Nucleus accumbens (tissue), 56 donors: ENCODE measurements at regions not wholly inside any gene's neighbourhood (a gene's known extent, or its start where the extent isn't known, plus 50 kb on each side); places are given as distances from the start of the nearest gene placed in this dataset.

Experiments used
- DNase-seq, 56 donors: peaks; one replicate each; lab custom pipeline; 2025; lab: John Stamatoyannopoulos, UW

DNA sequence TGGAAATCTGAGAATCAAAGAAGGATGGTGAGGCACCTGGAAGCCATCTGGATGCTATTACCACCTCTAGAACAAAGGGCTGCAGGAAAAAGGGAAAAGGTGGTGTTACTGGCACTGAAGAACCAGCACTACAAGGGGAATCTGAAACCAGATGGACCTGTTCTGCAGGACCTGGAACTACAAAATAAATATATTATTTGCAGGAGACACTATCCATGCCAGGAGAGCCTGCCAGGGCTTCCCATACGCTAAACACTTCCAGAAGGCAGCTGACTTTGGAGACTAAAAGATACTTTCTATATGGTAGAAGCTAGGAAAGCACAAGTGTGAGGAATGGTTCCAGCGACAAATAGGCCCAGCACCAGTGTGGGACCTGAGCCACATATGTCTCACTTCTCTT is 83.4 kb upstream of the POU1F1 start:
- no peak for DNase-seq

DNA sequence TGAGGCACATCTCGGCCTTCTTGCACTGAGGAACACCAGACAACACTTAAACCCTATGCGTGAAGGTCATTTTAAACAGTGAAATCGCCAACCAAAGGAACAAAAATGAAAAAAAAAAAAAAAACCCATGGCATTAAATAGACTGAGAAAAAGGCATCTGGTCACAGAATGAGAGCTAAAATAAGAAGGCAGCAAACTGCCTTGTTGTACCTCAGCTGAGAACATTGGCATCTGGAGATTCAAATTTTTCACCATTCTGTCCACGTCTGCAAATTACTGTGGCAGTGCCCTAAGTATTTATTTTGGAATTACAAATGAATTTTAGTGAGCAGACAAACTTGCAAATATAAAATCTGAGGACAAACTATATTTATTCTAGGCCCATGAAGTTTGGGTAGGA is 82.6 kb upstream of the POU1F1 start:
- no peak for DNase-seq

DNA sequence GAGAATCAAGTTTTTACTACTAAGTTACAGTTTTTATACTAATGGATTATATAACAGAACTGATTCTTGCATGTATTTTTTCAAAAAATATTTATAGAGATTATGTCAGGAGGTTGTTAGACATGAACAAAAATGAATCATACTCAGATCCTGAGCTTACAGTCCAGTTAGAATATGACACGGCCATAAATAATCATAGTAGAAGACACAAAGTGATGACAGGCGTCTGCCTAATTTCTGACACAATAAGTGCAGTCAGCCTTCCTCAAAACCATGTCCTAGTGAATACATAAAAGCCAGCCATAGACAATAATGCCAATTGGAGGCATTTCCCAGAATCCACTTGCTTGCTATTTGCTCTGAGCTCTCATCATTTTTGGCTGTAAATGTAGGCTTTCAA is 81.7 kb upstream of the POU1F1 start:
- DNase-seq: no peak

DNA sequence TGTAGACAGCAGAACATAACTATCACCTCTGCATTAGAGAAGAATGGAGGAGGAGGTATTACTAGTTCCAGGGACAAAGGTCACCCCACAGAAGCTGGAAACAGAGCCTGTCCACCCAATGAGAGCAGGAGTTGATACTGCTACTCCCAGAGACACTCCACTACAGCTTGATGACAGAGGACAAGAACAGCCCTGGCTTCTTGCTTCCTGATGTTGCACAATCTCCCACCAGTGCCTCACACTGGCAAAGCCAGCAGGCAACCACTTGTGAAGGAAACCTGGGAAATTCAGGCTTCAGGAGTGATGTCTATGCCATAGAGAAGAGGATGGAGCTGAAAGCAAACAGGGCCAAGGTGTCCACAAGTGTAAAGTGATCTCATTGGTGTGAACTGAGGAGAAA is 78.0 kb upstream of the POU1F1 start:
- DNase-seq: no peak

DNA sequence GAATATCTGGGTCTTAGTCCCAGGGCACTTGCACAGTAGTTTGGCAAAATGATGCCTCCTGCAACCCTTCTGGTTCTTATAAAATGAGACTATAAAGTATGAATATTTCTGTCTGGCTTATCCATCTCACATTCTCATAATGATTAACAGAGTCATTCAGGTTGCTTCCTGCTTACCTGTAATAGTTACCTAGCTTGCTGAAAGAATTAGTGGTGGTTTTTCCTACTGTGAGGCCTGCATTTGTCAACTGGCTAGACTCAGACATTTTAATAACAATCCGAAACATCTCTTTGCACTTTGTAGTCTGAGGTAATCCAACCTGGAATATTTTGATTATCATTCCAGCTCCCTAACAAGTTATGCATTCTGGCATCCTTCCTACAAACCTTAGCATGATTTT is 75.6 kb upstream of the POU1F1 start:
- no peak for DNase-seq

DNA sequence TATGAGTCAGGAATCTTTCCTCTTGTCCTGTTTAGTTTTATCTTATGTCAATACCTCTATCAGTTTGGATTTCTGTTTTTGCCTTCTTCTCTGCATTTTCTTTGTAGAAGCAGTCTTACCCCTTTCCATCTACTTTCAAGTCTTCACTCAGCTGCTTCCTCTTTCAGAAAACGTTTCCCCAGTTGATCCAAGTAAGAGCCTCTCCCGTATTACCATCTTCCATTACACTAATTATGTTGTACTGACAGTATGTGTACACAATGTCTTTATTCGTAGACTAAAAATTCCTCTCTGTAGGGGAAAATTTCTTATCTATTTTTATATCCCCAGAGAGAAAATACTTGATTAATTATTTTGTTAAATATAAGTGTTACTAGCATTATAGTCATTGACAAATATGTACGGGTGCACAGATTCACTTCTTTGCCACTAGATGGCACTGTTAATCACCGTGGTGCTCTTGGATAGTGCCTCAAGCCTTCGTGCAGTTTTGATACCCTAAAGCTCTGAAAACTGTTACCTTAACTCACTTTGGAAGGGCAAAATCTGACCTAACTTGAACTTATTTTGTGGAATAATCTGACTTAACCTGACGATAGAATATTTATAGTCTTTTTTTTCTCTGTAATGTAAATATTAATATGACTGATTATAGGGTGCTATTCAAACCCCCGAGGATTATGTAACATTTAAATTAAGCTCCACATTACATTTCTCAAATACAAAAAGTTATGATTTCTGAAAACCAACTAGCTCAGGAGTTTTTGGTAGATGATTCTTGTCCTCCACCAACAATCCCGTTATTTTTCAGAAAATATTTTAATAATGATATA is 74.2 kb upstream of the POU1F1 start:
- DNase-seq: peak in 8 of 56 donors; percentile 1 to 18 (median 4)

DNA sequence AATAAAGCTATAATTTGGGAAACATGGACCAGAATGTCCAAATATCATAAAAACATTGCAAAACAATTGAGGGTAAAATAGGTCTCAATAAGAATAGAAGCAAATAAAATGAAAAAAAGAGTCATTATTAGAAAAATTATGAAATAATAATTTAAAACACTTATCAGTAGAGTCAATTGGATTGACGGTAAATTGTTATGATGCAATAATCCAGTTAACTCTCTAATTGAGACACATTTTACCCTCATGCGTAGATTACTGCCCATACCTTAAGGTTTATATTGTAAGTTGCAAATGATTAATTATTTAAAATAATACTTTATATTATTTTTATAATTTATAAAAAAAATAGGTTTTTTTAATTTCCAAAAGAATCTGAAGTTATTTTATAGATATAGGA is 73.4 kb upstream of the POU1F1 start:
- DNase-seq: no peak

DNA sequence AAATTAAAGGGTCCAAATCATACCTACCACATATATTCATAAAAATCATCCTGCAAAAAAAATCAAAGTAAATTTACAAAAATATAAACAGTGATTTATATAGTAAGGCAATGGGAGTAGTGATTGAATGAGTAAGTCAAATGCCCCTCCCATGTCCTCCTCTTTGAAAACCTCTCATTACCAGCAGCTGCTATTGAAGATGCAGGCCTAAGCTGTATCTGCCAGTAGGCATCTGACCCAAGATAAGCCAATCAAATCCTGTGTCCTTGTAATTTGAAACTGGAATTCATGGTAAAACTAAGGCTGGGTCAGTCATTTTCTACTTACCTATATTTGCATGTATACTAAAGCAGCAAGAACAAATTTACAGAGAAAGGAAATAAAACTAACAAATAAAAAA is 60.4 kb upstream of the POU1F1 start:
- no peak for DNase-seq

DNA sequence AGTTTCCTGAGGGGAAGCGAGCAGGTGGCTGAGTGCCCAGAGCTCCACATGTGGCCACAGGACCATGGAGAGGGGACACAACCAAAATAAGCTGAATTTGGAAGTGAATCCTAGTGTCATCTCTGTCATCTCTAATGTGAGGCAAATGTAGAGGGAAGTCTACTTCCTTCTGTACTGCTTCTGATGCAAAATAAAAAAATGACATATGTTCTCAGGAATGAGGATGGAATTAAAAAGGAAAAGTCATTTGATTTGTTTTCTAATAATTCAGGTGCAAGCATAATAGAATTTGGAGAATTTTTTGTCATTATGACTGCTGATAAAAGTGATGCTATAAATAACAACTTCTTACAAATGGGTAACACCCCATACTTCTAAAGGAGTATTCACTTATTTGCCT is 59.5 kb upstream of the POU1F1 start:
- no peak for DNase-seq

DNA sequence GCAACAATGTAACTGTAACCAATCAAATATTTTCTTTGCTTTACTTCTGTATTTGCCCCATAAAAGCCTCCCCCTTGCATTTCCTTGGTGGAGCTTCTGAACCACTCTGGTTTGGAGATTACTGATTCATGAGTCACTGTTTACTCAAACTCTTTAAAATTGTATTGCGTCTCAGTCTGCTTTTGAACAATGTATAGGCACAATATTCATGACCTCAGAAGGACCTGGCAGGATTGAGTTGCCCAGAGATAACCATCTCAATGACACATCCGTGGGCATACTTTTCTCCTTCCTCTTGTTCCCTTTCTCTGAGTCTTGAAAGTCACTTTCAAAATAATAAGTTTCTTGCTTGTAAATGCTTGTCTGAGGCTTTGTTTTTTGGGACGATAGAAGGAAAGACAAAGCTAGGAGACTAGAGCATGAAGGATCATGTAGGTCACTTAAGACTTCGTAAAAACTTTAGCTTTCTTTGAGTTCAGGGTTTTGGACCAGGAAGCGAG is 57.1 kb upstream of the POU1F1 start:
- no peak for DNase-seq

DNA sequence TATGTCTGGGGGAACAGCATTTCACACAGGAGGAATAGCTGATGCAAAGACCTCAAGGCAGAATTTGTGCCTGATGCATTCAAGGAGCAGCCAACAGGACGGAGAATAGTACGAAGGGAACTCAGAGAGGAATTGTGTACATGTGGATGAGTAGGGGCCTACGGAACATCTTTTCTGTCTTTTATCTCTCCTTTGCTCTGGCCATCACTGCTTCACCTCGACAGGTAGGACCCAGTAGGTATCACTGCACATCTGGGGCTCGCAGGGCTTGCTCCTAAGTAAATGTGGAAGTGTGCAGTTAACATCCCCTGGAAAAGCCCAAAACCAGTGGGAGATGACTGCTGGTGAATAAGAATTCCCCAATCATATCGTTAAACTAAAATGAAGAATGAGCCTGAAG is 56.4 kb upstream of the POU1F1 start:
- no peak for DNase-seq

DNA sequence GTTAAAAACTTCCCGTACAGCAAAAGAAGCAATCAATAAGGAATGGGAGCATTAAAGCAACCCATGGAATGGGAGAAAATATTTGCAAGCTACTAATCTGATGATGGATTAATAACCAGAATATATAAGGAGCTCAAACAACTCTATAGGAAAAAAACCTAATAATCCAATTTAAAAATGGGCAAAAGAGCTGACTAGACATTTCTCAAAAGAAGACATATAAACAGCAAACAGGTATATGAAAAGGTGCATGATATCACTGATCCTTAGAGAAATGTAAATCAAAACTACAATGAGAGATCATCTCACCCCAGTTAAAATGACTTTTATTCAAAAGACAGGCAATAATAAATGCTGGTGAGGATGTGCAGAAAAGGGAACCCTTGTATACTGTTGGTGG is 52.7 kb upstream of the POU1F1 start:
- no peak for DNase-seq
